Left colon (tissue), 2 donors: ENCODE measurements at regions not wholly inside any gene's neighbourhood (a gene's known extent, or its start where the extent isn't known, plus 50 kb on each side); places are given as distances from the start of the nearest gene placed in this dataset.

Source experiments
- ATAC-seq: fragments of 200-7000 bp; cut with Tn5 transposase; one replicate; pipeline ENCODE4 v1.9.1; 2020; ENCODE audit warnings: mild to moderate bottlenecking, moderate library complexity
- DNase-seq, 2 donors: peaks; one replicate each; pipeline ENCODE4 v3.0.0-alpha.2; 2020
- intact Hi-C, 2 donors: fragments of 100-400 bp; cut with DNase I in 1 of 2; cut with micrococcal nuclease in 1 of 2; formaldehyde crosslinking; loops; one replicate each; pipeline versions ENCODE4 v1.11.2 to v1.14.0; 2022; cut with DNase I, micrococcal nuclease
- donor health status: DM: no; HTN: no; CAD: no.
- donor health status: DM: yes; HTN: yes; CAD: no.

DNA sequence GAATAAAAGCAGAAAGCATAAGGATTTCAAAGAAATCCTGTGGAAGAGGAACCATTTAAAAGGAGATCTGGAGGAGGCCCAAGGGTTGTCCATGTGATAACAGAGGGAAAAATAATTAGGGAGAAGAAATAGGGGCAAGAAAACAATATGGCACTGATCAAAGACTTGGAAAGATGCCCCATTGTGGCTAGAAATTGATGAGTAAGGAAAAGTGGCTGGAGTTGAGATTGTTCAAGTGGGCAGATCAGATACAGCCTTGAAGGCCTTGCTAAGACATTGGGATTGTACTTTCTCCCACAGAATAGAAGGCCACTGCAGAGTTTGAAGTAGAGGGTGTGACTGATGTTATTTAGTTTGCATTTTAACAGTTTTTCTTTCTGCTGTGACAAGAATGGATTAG lies 213.3 kb downstream of the CBLN4 start:
- DNase-seq (no peak), ATAC-seq (no peak)
- intact Hi-C loops, result no loop called here

DNA sequence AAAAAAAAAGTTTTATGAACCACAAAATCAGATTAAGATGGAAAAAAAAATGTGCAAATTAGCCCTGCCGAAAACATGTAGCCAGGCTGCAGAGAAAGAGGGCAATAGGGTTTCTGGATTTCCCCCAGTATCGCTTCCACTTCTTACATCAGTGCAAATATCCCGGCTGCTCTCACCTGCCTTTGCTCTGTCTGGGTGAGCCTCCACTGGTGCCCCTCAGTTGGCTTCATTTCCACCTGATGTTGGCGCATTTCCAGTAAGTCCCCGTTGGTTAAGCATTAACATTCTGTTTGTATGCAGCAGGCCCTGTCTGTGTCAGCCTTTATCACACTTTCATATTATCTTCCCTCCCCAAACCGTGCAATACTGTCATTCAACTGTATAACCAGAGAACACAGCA lies 215.1 kb downstream of the CBLN4 start:
- ATAC-seq, result peak; percentile 33
- intact Hi-C loops, result no loop called here
- peak in 1 of 2 donors; percentile 3 for DNase-seq

DNA sequence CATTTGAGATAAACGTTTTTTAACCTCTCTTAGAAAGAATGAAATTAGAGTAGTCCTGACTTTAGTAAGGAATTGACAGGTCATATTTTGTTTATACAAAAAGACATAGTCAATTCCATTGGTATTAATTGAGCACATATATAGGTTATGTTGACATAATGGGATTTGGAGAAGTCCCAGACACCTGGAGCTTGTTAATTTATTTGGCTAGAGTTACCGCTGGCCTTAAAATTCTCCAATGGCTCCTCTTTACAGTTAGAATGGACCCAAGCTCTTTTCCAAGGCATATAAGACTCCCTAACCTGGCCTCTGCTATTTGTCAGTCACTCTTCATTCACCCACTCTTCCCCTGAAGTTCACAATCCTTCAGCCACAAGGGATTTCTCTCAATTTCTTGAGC lies 221.3 kb downstream of the CBLN4 start:
- DNase-seq (no peak), ATAC-seq (no peak)
- intact Hi-C loops, result no loop called here

DNA sequence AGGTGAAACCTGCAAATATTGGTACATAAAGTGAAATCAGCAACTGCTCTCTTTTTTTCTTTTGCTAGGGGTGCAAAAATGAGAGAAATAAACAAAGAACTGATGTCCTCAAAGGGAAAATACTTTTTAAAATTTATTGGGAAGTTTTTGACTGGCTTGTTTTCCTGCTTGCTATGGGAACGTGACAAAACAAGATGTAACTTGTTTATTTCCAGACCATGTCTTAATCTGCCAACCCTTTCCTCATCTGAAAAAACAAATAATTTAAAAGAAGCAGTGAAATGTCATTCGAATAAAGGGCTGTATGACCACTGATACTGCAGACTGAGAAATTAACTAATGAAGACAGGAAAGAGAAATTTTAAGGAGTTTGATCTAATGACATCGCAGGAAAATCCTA lies 221.9 kb downstream of the CBLN4 start:
- ATAC-seq, result no peak
- intact Hi-C loops, result no loop called here
- no peak for DNase-seq

DNA sequence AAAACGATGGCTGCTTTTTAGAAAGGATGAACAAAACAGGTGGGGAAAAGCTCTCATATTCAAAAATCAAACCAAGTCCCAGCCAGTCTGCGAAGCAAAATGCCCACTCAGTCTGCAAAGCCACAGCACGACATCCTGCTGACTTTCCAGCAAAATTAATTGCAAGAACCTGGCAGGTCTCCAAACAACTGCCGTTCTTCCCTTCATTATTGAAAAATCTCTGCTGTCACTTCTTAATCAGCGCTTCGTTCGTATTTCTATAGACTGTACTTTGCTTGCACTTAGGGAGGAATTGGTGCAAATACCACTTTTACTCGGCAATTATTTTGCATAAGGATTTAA lies 222.4 kb downstream of the CBLN4 start:
- no peak for DNase-seq
- intact Hi-C loops, result no loop called here
- ATAC-seq, result no peak

DNA sequence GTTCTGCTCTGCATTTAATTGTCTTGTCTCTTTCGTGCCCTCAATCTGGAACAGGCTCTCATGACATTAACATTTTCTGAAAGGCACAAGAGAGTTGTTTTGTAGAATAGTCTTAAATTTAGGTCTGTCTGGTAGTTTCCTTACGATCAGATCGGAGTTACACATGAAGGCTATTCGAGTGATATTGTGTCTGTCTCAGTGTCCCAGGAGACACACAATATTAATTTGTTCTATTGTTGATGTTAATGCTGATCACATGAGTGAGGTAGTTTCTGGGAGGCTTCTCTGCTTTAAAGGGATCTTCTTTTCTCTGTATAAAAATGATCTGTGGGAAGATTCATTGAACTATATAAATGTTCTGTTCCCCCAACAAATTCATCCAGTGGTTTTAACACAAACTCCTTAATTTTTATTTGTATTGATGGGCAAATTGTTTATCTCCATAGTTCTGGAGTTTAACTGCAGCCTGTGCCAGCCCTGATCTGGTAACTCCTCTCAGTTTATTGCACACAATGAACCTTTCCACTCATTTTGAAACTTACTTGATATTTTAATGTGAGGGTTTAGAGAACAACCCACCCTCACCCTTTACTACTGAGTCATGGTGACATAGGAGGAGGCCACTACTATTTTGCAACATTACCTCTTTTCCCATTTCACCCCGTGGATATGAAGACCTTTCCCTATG lies 223.0 kb downstream of the CBLN4 start:
- DNase-seq, result no peak
- intact Hi-C loops, result no loop called here
- no peak for ATAC-seq

DNA sequence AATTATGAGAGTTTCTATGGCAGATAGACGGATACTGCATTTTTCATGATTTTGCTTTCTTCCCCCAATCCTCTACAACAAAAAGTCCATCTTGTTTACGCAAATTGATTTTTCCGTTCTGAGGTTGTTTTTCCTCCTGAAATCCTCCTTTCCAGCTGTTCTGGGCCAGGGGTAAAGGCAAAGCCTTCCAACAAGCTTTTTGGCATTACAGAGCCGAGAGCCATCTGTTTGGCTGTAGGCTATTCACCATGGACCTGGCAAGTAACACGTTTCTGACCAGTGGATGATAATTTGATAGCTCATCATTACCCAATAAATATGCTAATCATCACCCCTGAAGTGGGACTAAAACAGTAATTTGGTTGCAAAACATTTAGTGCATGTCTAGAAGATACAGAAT lies 226.5 kb downstream of the CBLN4 start:
- ATAC-seq (no peak), DNase-seq (no peak)
- intact Hi-C loops, result no loop called here

DNA sequence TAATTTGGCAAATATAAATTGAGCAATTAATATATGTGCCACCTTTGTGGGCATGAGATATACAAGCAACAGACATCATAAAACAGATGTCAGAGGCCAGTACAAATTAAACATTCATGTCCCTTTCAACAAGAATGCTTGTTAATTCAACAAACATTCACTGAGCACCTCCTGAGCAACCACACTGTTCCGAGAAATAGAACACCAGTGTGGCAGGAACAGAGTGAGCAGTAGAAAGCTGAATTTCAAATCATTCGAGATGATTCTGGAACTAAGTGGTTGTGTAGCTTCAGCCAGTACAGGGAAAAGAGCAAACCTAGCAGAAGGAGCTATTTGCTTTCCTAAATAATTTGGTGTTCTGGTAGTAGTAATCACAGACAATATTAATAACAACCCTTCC lies 227.7 kb downstream of the CBLN4 start:
- DNase-seq (no peak), ATAC-seq (no peak)
- intact Hi-C loops, result no loop called here

DNA sequence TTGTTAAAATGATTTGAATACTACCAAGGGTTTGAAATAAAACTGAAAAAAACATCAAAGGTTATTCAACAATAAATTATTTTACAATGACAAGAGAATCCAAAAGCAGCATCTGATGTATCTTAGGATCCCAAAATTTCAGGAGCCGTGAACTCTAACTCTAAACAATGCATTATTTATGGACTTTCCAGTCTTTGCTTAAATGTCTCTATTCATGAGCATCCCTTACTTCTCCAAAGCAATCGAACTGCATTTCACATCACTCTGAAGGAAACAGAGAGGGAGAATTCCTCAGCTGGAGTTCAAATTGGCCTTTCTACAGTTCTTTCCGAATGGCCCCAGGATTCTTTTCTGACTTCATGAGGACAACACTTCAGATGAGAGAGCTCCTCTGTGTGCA lies 229.1 kb downstream of the CBLN4 start:
- DNase-seq (no peak), ATAC-seq (no peak)
- intact Hi-C loops, result no loop called here

DNA sequence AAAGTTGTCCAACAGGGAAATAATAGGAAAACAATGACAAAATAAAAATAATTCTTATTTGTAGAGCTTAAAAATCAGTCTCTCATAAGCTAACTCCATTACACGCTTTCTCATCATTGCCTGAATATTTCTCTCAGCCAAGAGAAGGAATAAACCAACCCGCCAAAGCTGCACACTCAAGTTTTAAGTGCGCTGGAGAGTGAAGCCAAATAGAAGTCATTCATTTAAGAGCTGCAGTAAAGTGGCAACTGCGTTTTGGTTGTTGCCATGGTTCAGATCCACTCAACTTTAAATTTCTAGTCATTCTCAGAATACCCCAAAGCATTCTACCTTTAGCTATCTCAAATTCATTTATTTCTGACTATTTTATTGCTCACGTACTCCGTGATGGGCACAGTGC lies 230.7 kb downstream of the CBLN4 start:
- intact Hi-C loops, result no loop called here
- ATAC-seq (no peak), DNase-seq (no peak)

DNA sequence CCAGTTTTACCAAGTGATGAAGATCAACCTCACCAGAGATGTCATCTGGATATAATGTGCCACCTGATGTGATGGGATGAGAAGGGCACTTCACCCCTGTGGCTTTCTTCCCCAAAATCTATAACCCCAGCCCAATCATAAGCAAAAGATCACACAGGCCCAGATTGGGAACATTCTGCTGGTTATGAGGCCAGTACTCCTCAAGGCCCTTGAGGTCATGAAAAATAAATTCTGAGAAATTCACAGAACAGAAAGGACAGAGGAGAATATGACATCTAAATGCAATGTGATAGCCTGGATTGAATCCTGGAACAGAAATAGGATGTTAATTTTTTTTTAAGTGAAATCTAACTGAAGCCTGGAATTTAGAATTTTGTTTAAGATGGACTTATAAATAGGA lies 243.5 kb downstream of the CBLN4 start:
- intact Hi-C loops, result no loop called here
- no peak for ATAC-seq
- DNase-seq, result no peak

DNA sequence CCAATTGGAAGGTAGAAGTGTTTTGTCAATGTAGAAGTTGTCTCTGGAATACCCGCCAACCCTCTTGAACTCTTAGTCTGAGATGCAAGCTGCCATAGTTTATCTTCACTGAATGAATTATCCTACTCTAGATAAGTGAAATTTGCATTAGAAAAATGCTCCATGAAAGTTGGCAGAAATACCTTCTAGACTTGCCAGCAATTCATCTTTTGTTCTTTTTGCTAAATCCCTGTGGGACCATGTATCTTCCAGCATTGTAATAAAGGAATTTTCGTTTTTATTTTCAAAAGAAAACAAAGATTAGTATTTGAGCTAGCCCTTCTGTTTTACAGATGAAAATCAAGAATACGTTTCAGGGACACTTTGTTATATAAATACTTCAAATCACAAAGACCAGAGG lies 244.2 kb downstream of the CBLN4 start:
- ATAC-seq, result no peak
- intact Hi-C loops, result no loop called here
- DNase-seq, result no peak

DNA sequence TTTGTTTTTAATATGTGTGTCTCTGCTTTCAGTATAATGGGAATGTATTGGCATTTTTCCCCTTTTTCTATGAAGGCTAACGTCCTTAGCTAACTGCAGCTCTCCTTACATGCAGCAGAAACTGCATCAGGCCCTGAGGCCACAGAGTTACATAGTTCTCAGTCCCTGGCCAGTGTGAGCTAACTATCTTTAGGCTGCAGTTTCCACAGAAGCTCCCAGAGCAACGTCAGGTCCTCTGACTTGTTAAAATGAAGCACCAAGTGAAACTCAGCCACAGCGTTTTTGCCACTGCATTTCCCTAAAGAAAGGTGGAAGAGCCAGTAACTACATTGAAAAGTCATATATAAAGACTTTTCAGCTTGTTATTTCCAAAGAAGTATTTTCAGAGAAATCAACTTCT lies 244.7 kb downstream of the CBLN4 start:
- ATAC-seq, result no peak
- no peak for DNase-seq
- intact Hi-C loops, result no loop called here

DNA sequence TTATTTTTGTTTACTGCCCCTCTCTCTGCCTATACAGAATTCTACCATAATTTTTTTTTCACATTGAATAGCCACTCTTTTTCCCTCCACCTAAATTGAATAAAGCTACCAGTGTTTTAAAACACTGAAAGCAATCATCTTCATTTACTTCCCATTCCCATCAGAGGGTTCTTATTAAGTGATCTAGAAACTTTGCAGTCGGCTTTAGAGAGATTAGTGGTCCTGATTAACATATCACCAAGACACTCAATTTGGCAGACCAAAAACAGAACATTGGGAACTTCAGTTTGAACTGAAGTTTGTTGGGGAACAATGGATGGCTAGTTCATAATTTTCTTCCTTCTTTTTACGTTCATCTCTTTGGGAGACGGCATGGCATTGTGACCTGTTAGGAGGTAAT lies 249.5 kb downstream of the CBLN4 start:
- ATAC-seq (no peak), DNase-seq (no peak)
- intact Hi-C loops, result no loop called here

DNA sequence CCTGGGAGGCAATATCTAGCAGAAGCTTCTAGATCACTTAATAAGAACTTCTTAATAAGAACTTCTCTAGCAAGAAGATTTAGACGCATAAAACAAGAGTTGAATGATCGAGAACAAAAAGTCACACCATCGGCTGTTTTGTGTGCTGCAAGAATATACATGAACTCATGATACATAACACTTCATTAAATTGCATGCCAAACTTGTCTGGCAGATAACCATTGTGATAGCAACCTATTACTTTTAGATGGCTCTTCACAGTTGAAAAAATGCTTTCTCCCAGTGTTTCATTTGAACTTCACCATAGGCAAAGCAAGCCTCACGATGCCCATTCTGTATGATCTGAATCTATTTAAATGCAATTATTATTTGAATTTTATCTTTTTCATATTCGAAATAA lies 249.9 kb downstream of the CBLN4 start:
- ATAC-seq (no peak), DNase-seq (no peak)
- intact Hi-C loops, result no loop called here

DNA sequence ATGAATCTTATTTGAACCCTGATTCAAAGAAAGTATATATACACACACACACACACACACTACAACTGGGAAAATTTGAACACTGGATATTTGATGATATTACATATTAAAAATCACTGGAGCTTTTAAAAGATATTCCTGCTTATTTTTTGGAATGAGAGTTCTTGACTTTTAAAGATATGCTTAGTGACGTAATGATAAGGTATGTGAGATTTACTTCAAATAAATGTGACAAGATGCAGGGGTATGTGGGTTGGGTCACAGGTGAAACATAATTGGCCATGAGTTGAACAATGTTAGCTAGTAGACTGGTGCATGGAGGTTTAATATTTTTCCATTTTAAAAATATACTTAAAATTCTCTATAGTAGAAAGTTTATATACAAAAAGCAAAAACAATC lies 258.6 kb downstream of the CBLN4 start:
- ATAC-seq, result no peak
- intact Hi-C loops, result no loop called here

DNA sequence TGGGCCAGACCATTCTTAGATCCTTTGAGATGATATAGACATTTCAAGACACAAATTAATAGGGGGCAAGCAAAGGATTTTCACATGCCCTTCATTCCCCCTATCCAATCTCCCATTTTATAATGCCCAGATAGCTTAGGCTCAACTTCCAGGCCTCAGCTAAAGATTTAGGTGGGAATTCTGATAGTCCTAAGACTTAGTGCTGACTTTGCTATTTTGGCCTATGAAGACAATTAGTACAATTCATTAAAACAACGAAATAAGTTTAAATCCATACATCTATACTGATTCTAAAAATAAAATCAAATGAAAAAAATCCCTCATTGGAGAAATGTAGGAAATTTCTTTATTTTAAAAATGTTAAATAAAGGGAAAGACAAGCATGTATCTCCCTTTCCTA lies 259.5 kb downstream of the CBLN4 start:
- intact Hi-C loops, result no loop called here
- DNase-seq (no peak), ATAC-seq (no peak)

More for the DNA sequence above, 258.6 kb downstream of the CBLN4 start:
- no peak for DNase-seq

DNA sequence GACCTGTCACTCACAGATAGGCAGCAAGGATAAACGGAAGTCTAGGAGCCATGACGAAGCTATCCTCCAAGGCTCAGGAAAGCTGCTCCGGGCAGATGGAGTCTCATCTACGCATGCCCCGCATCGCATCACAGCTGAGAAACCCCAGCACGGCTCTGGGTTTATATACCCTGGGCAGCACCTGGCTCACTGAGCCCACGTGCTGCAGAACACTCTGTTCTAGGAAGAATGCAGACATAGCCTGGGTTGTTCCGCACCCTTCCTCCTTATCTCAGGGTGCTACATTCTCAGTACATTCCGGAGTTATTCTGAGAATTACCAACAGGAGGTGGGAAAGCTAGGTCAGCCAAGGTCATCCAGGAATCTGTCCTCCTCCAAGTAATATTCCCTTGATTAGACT lies 260.4 kb downstream of the CBLN4 start:
- intact Hi-C loops, result no loop called here
- no peak for DNase-seq
- ATAC-seq, result no peak

DNA sequence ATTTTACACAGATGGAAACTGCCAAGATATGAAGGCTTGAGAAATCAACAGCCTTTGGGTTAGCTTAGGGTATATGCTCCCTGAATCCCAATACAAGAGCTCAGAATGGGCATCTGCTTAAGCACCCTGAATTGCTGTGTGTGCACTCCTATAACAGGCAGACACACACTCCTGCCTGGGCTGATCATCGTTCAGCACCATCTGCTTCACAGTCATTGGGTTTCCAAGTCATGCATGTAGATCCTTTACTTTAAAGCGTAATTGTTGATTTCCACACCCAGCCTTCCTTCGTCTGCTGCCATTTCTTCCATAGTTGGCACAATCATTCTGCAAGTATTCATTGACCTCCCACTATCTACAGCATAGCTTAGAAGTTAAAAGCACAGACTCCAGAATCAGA lies 263.5 kb downstream of the CBLN4 start:
- no peak for DNase-seq
- intact Hi-C loops, result no loop called here
- ATAC-seq, result no peak

DNA sequence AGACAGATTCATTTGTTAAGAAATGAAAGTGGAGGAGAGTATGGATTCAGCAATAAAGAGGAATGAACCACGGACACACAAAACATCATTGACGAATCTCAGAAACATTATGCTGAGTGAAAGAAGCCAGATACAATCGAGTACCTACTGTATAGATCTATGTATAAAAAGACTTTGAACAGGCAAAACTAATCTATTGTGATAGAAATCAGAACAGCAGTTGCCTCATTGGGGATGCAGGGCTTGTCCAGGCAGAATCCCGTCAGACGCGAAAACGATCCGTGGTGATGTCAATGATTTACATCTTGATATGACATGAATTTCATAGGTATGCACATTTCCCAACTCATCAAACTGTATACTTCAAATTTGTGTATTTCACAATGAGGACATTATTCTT lies 265.2 kb downstream of the CBLN4 start:
- intact Hi-C loops, result no loop called here
- ATAC-seq (no peak), DNase-seq (no peak)

DNA sequence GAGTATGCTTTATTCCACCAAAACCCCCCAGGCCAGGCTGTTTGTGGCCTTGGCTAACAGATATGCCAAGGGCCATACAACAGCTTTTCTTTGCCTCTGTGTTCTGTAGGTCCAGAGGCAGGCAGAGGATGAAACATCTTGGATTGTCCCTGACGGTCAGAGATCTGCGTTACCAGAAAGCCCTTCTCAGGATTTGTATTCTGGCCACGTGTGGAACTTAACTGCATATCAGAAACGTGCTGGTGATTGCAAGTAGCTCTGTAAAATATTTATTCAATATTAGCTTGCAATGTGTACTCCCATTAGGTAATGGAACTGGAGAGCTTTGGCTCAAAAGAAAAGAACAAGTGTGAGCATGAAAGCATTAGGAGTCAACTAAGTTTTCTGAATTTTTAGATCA lies 275.0 kb downstream of the CBLN4 start:
- intact Hi-C loops, result no loop called here

DNA sequence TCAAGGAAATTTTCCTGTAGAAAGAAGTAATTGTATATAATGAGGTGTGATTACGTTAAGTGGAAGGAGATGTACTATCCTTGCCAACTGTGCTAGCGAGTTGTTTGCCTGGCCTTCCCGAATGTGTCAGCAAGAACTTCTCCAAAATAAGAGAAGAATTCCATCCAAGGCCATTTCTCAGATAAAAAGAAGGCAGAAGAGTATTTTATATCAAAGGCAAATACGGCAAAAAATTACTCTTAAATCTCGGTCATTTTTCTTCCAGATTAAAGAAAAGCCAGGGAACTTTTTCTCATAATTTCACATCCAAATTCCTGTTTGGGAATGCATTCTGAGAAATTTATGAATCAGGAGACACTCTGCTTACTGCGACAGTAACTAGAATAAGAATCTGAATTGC lies 290.6 kb downstream of the CBLN4 start:
- intact Hi-C loops, result no loop called here
- no peak for DNase-seq
- no peak for ATAC-seq

More for the DNA sequence above, 275.0 kb downstream of the CBLN4 start:
- ATAC-seq (no peak), DNase-seq (no peak)
